GM12878 (cell line): ENCODE measurements at regions not wholly inside any gene's neighbourhood (a gene's known extent, or its start where the extent isn't known, plus 50 kb on each side); places are given as distances from the start of the nearest gene placed in this dataset.

ENCODE experiments used
- ATAC-seq: fragments of 200-7000 bp; cut with Tn5 transposase; 3 replicates; pipeline ENCODE4 v1.9.1; 2020; ENCODE audit warnings: mild to moderate bottlenecking, moderate library complexity
- BruUV-seq: library from RNA; stranded (reverse); fragments of 400-500 nt; replicated peaks from 2 replicates; lab custom pipeline; 2021; lab: Mats Ljungman, UMichigan
- CTCF ChIA-PET: fragments of 300-600 bp; sonication (Branson Sonifier 250); formaldehyde crosslinking; extraction: SDS; loops from one replicate; lab custom pipeline; 2021; ENCODE audit warnings: inconsistent platforms; lab: Yijun Ruan, JAX
- POLR2A ChIA-PET: fragments of 350-600 bp; formaldehyde crosslinking; extraction: SDS; loops from one replicate; lab custom pipeline; 2021; ENCODE audit warnings: inconsistent platforms; lab: Charles Lee
- RAD21 ChIA-PET: fragments of 300-600 bp; sonication (Branson Sonifier 250); formaldehyde crosslinking; loops from one replicate; lab custom pipeline; 2023; ENCODE audit warnings: antibody characterized with exemption; ENCODE audit not compliant: unreplicated experiment; lab: Charles Lee
- SMC1A ChIA-PET: fragments of 300-600 bp; sonication (Branson Sonifier 250); formaldehyde crosslinking; loops from one replicate; lab custom pipeline; 2023; ENCODE audit not compliant: unreplicated experiment, uncharacterized antibody; lab: Charles Lee
- DNase-seq: peaks from one replicate; pipeline ENCODE4 v3.0.0-alpha.2; 2011; ENCODE audit warnings: low read depth, low spot score
- FAIRE-seq: peaks from 3 replicates; lab custom pipeline; 2011; peaks lifted over from hg19 to GRCh38; lab: Jason Lieb, UNC
- H2AFZ ChIP-seq: 2 replicates; pipeline ENCODE4 v1.6.0; 2011; ENCODE audit warnings: low read depth, low read length, control low read depth; ENCODE audit not compliant: control insufficient read depth
- H3K27ac ChIP-seq: 2 replicates; pipeline ENCODE4 v1.5.1; 2011; ENCODE audit warnings: control low read depth; ENCODE audit not compliant: control insufficient read depth, insufficient read depth
- H3K27me3 ChIP-seq, 2 experiments: replicated peaks in 1 of 2; 2 replicates each; pipeline versions ENCODE4 v1.6.0 to v1.6.1; 2011; ENCODE audit warnings: low read length in 1 of 2; ENCODE audit not compliant: control insufficient read depth in 2 of 2, insufficient read depth in 2 of 2
- H3K36me3 ChIP-seq, 2 experiments: 2 replicates each; pipeline ENCODE4 v1.5.1; 2011; ENCODE audit warnings: low read length in 1 of 2; ENCODE audit not compliant: control insufficient read depth in 2 of 2, insufficient read depth in 2 of 2
- H3K4me1 ChIP-seq: 2 replicates; pipeline ENCODE4 v1.6.1; 2011; ENCODE audit warnings: mild to moderate bottlenecking, low read length, moderate library complexity, mixed read lengths; ENCODE audit not compliant: control insufficient read depth, insufficient read depth
- H3K4me2 ChIP-seq: 2 replicates; pipeline ENCODE4 v1.6.0; 2011; ENCODE audit warnings: control low read depth; ENCODE audit not compliant: control insufficient read depth, insufficient read depth
- H3K4me3 ChIP-seq: fragments of 200-600 bp; sonication (generic); 2 replicates; pipeline ENCODE4 v1.5.1; 2016
- H3K79me2 ChIP-seq: 2 replicates; pipeline ENCODE4 v1.6.0; 2011; ENCODE audit warnings: low read length; ENCODE audit not compliant: control insufficient read depth, insufficient read depth
- H3K9ac ChIP-seq: 2 replicates; pipeline ENCODE4 v1.8.0; 2011; ENCODE audit warnings: low read length, control low read depth, mixed read lengths; ENCODE audit not compliant: control insufficient read depth, insufficient read depth
- H3K9me3 ChIP-seq: replicated peaks from 3 replicates; pipeline ENCODE4 v1.5.1; 2011; ENCODE audit warnings: mild to moderate bottlenecking, low read length; ENCODE audit not compliant: control insufficient read depth, insufficient read depth
- H4K20me1 ChIP-seq: 2 replicates; pipeline ENCODE4 v1.6.0; 2011; ENCODE audit not compliant: control insufficient read depth, insufficient read depth
- ATF2 ChIP-seq: IDR thresholded peaks from 2 replicates; pipeline ENCODE4 v1.6.1; 2012; ENCODE audit warnings: low read length, inconsistent platforms
- BCL11A ChIP-seq: IDR thresholded peaks from 2 replicates; pipeline ENCODE4 v1.6.1; 2011; ENCODE audit warnings: low read depth, low read length
- CREB1 ChIP-seq: IDR thresholded peaks from 2 replicates; pipeline ENCODE4 v1.6.1; 2012; ENCODE audit warnings: low read depth, mild to moderate bottlenecking, inconsistent platforms
- HDAC6 ChIP-seq: fragments of 200-600 bp; sonication (generic); IDR thresholded peaks from one replicate; pipeline ENCODE4 v1.8.0; 2017; ENCODE audit warnings: antibody characterized with exemption; ENCODE audit not compliant: unreplicated experiment
- JUNB ChIP-seq: IDR thresholded peaks from 2 replicates; pipeline ENCODE4 v1.6.1; 2016; ENCODE audit warnings: antibody characterized with exemption, mild to moderate bottlenecking
- SMAD5 ChIP-seq: IDR thresholded peaks from 2 replicates; pipeline ENCODE4 v1.6.1; 2016; ENCODE audit warnings: antibody characterized with exemption, low read depth
- STAT3 ChIP-seq: IDR thresholded peaks from 2 replicates; pipeline ENCODE4 v1.6.1; 2011; ENCODE audit warnings: low read depth, low read length, improper control_type of control experiment
- WGBS: methylation state at CpG from one replicate; pipeline ENCODE4 v1.1.6; 2016; ENCODE audit warnings: low lambda C conversion rate; ENCODE audit not compliant: insufficient replicate concordance, insufficient coverage; ENCODE audit errors: missing lambda C conversion rate; 5-methylcytosine and 5-hydroxymethylcytosine counted together
- in situ Hi-C: fragments of 300-500 bp; cut with MboI; formaldehyde crosslinking; loops from 9 replicates; pipeline ENCODE4 v1.14.3; 2018; ENCODE audit warnings: mixed read lengths
- intact Hi-C: fragments of 100-400 bp; cut with micrococcal nuclease; formaldehyde crosslinking; loops from one replicate; pipeline ENCODE4 v1.14.2; 2022; ENCODE audit not compliant: unreplicated experiment

- in situ Hi-C loops: no loop called here
- no TSS peak for BruUV-seq
- no peak for FAIRE-seq
Observed at GRCh38 chr3:82145742-82146141, 384.3 kb upstream of the GBE1 start.

GRCh38 chr3:82144811-82145210 lies 383.4 kb upstream of the GBE1 start:
- Histone ChIP-seq H3K4me3 (no peak overlapping the region), H3K9ac (no peak overlapping the region), H3K4me2 (no peak overlapping the region), H4K20me1 (no peaks in the 10 kb centered on the region), H3K4me1 (no peaks in the 10 kb centered on the region), H3K79me2 (no peaks in the 10 kb centered on the region), H3K9me3 (no peaks in the 10 kb centered on the region), H2AFZ (no peak overlapping the region), H3K27me3 (no peaks in the 10 kb centered on the region), H3K36me3 (no peaks in the 10 kb centered on the region), H3K27ac (no peak overlapping the region)
- intact Hi-C loops (no loop called here), in situ Hi-C loops (no loop called here)
- 14% methylated on average over 3 of the region's 3 CpGs for WGBS
- ChIA-PET SMC1A (interaction anchor here (0.8 to 1.6 kb wide), 2 partner anchors 11 to 12 kb away, joined by 3 to 5 read pairs; no protein-coding TSS in a partner anchor), CTCF (interaction anchor here (0.6 to 2.3 kb wide), 3 partner anchors 12 to 478 kb away, joined by 3 to 11 read pairs (median 3); no protein-coding TSS in a partner anchor), RAD21 (no interaction called here), POLR2A (no interaction called here)
- DNase-seq (no peak), ATAC-seq (no peak), FAIRE-seq (no peak)
- no TSS peak for BruUV-seq
- TF ChIP-seq STAT3 (no peak), JUNB (no peak), CREB1 (no peak), ATF2 (no peak), SMAD5 (no peak)

More at GRCh38 chr3:82145742-82146141, 384.3 kb upstream of the GBE1 start:
- Histone ChIP-seq H3K4me1 (no peaks in the 10 kb centered on the region), H4K20me1 (no peaks in the 10 kb centered on the region), H3K27ac (no peak overlapping the region), H3K79me2 (no peaks in the 10 kb centered on the region), H3K4me2 (no peak overlapping the region)
- intact Hi-C loops: no loop called here
- CTCF ChIA-PET: interaction anchor here (2.3 kb wide), 1 partner anchor 13 kb away, joined by 11 read pairs; no protein-coding TSS in a partner anchor
- TF ChIP-seq BCL11A (no peak), HDAC6 (no peak)
- TF ChIP-seq, all 136 proteins: peak for 0
- WGBS: 31% methylated on average over 2 of the region's 2 CpGs
- ChIA-PET SMC1A (interaction anchor here (1.6 kb wide), 1 partner anchor 13 kb away, joined by 5 read pairs; no protein-coding TSS in a partner anchor), RAD21 (no interaction called here), POLR2A (no interaction called here)
- Histone ChIP-seq H3K9ac (no peak overlapping the region), H3K9me3 (no peaks in the 10 kb centered on the region), H3K36me3 (no peaks in the 10 kb centered on the region), H2AFZ (no peak overlapping the region), H3K27me3 (no peaks in the 10 kb centered on the region), H3K4me3 (no peak overlapping the region)
- no peak for DNase-seq
- no peak for ATAC-seq
